ENCODE measurements at regions not wholly inside any gene's neighbourhood (a gene's known extent, or its start where the extent isn't known, plus 50 kb on each side); places are given as distances from the start of the nearest gene placed in this dataset.

DNA sequence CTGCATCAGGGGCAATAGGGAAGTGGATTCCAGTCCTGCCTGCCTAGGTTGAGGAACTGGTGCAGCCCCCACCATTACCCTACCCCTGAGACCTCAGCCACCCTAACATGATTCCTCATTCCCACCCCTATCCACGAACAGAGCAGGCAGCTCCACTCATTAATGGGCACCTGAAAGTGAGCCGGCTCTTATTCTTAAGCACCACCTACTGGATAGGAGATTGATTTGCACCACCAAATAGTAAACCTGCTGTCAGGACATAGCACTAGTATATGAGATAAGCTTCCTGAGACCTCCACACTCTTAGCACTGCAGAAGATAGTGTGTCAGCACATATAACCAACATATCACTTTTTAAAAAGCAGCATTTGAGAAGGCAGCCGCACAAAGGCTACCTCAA is 573.2 kb downstream of the SOX5 start:
- TF ChIP-seq, protein P1, sequence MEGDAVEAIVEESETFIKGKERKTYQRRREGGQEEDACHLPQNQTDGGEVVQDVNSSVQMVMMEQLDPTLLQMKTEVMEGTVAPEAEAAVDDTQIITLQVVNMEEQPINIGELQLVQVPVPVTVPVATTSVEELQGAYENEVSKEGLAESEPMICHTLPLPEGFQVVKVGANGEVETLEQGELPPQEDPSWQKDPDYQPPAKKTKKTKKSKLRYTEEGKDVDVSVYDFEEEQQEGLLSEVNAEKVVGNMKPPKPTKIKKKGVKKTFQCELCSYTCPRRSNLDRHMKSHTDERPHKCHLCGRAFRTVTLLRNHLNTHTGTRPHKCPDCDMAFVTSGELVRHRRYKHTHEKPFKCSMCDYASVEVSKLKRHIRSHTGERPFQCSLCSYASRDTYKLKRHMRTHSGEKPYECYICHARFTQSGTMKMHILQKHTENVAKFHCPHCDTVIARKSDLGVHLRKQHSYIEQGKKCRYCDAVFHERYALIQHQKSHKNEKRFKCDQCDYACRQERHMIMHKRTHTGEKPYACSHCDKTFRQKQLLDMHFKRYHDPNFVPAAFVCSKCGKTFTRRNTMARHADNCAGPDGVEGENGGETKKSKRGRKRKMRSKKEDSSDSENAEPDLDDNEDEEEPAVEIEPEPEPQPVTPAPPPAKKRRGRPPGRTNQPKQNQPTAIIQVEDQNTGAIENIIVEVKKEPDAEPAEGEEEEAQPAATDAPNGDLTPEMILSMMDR (tag by site-specific recombination; IDR thresholded peaks at IDR 0.05), result no peak
- TF ChIP-seq TCF7L2 (IDR thresholded peaks at IDR 0.05; ENCODE audit: borderline replicate concordance, low read depth, low read length), result no peak
- TF ChIP-seq KLF9 (tag by site-specific recombination; IDR thresholded peaks at IDR 0.05; ENCODE audit: low read depth), result no peak
- no peak for TF ChIP-seq KLF1 (tag by site-specific recombination; IDR thresholded peaks at IDR 0.05)
- TF ChIP-seq ZNF362 (tag by site-specific recombination; IDR thresholded peaks at IDR 0.05), result no peak
- no peak for TF ChIP-seq ZNF274 (IDR thresholded peaks at IDR 0.05; ENCODE audit: low read length)
- TF ChIP-seq ZNF274 (tag by site-specific recombination; IDR thresholded peaks at IDR 0.05; ENCODE audit: borderline replicate concordance), result no peak
- TF ChIP-seq ZSCAN30 (tag by site-specific recombination; IDR thresholded peaks at IDR 0.05), result no peak
- no peak for TF ChIP-seq ZNF561 (tag by site-specific recombination; IDR thresholded peaks at IDR 0.05; ENCODE audit: borderline replicate concordance)
- no peak for TF ChIP-seq ZBTB21 (tag by site-specific recombination; IDR thresholded peaks at IDR 0.05)
- no peak for TF ChIP-seq YY1 (tag by site-specific recombination; IDR thresholded peaks at IDR 0.05)
- TF ChIP-seq ZNF571 (tag by site-specific recombination; IDR thresholded peaks at IDR 0.05), result no peak
- no peak for TF ChIP-seq PRDM1 (tag by site-specific recombination; IDR thresholded peaks at IDR 0.05)
- no peak for TF ChIP-seq ZNF175 (tag by site-specific recombination; IDR thresholded peaks at IDR 0.05)
- no peak for TF ChIP-seq PBX3 (CRISPR knock-in tag; IDR thresholded peaks at IDR 0.05)
